ENCODE measurements at regions not wholly inside any gene's neighbourhood (a gene's known extent, or its start where the extent isn't known, plus 50 kb on each side); places are given as distances from the start of the nearest gene placed in this dataset.
"Not testable (repeated sequence)": the region's sequence is repeated elsewhere in the genome, so short reads cannot be mapped to it uniquely, and the experiment has no call there.

DNA sequence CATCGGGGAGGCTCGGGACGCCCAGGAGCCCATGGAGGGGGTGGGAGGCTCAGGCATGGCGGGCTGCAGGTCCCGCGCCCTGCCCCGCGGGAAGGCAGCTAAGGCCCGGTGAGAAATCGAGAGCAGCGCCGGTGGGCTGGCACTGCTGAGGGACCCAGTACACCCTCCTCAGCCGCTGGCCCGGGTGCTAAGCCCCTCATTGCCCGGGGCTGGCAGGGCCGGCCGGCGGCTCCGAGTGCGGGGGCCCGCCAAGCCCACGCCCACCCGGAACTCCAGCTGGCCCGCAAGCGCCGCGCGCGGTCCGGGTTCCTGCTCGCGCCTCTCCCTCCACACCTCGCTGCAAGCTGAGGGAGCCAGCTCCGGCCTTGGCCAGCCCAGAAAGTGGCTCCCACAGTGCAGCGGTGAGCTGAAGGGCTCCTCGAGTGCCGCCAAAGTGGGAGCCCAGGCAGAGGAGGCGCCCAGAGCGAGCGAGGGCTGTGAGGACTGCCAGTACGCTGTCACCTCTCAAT is 195.0 kb upstream of the PIK3R1 start:
- FAIRE-seq: not testable (repeated sequence)

DNA sequence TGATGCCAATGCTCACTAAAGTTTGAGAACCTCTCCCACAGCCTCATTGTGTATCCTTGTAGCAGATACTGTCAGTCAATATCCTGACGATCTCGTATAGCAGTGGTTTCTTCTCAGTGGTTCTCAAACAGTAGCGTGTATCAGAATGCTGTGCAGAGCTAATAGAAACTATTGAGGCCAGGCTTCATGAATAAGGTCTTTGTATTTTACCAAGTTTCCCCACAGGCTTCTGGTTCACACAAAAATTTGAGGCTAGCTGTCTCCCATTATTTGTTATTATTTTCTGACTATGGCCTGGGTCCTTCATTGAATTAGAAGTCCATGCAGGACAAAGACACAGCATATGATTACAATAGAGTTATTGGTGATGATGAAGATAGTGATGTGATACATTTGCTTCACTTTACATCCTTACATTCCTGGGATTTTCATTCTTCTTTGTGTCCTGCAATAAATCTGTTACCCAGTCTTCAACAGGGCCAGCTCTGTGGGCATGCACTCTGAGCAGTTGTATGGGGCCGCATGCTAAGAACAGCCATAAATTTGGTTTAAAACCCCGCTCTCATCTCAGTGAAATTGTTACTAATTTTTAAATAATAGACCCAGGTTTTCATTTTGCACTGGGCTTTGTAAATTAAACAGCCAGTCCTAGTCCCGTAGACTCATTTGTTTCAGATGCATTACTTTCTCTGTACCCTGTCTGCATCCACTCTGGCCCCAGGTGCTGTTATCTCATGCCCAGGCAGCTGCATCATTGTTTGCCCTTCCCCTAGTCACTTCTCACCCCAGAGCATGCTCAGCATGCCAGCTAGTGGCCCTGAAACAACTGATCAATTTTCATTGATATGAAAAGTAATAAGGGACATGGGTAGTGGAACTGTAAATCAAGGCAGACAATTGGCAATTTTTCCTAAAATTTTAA is 199.9 kb upstream of the PIK3R1 start:
- FAIRE-seq: no peak

DNA sequence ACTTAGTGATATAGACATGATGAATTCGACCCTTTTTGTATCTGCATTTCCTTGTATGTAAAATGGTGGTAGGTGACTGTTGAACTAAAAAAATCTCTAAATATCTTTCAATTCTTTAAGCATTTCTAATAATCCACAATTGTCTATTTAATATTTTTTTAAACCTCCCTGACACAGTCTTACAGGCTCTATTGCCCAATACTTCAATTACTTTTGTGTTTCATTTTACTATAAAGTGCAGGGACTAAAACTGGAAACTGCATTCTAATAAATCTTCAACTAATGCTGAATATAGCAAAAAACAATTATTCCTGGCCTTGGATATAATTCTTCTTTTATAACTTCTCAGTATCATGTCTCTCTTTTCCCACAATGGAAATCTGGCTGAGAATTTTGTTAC is 202.7 kb upstream of the PIK3R1 start:
- FAIRE-seq: no peak

DNA sequence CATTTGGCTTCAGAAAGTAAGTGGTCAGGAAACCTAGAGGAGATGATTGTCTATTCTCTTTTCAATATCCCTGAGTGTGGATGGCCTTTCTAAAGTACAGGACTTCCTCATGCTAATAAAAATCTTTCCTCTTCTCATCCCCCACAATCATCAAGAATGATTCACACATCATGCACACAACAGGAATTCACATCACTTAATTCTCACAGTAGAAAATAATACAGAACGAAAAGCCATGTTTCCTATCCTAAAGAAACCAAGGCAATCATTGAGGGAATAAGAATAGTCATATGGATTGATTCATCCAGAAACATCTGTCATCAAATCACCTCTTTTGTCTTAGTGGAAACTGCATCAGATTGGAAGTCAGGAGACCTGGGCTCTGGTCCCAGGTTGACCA is 203.1 kb upstream of the PIK3R1 start:
- FAIRE-seq: no peak

DNA sequence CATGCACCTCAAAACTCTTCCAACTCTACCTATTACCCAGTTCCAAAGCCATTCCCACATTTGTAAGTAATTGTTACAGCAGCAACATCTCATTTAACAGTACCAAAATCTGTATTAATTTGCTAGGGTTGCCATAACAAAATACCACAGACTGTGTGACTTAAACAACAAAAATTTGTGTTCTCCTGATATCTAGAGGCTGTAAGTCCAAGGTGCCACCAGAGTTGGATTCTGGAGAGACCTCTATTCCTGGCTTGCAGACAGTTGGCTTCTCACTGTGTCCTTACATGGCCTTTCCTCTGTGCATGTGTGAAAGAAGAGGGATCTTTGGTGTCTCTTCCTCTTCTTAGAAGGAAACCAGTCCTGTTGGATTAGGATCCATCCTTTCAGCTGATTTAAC is 203.8 kb upstream of the PIK3R1 start:
- FAIRE-seq: no peak

DNA sequence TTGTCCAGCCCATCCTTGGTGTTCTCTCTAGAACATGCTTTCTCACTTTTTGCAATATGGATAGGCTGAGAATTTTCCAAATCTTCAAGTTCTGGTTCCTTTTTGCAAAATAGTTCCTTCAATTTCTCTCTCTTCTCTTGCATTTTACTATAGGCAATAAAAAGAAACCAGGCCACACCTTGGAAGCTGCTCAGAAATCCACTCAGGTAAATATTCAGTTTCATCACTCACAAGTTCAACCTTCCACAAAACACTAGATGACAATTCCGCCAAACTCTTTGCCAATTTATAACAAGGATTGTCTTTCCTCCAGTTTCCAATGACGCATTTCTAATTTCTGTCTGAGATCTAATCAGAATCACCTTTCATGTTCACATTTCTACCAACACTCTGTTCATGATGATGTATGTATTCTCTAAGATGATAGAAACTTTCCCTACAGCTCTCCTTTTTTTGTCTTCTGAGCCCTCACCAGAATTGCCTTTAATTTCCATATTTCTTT is 204.2 kb upstream of the PIK3R1 start:
- FAIRE-seq: no peak

DNA sequence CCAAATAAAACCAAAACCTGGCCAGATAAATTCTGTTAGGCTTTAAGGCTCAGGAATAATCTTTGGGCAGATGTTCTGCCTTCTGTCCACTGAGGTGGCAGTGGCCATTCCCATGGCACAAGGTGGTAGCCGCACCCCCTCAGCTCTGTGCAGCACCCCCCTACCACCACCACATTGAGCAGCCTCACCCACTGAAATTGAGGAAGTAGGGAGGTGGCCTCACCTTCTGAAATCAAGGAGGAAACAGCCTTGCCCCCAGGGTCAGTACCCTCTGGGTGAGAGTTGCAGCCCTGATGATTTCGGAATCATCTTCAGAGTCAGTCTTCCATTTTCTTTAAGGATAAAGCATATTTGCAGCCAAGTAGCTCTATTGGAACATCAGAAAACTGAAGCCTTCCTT is 204.8 kb upstream of the PIK3R1 start:
- no peak for FAIRE-seq

DNA sequence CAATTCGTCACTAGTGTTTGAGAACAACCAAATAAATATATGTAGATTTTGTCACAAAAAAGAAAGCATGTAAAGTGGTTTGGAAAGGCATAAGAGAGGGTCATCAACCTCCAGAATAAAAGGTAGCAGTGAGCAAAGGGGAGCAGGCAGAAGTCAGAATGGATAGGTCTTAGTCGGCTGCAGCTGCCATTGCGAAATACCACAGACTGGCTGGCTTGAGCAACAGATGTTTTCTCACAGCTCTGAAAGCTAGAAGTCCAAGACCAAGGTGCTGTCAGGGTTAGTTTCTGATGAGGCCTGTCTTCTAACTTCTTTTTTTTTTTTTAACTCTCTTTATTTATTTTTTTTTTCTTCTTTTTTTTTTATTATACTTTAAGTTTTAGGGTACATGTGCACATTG is 208.1 kb upstream of the PIK3R1 start:
- FAIRE-seq: no peak

DNA sequence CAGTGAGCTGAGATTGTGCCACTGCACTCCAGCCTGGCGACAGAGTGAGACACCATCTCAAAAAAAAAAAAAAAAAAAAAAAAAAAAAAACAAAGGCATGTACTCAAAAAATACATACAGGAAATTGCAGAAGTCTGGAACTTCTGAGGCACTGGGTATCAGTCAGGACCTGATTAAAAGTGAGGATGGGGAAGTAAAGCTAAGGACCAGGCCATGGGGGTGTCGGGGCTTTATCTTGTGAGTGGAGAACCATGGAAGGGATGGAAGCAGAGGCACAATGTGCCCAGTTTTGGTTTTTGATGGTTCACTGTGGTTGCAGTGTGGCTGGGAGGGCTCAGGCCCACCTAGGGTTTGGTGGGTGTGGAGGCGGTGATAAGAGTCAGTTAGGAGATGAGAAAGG is 212.7 kb upstream of the PIK3R1 start:
- no peak for FAIRE-seq

DNA sequence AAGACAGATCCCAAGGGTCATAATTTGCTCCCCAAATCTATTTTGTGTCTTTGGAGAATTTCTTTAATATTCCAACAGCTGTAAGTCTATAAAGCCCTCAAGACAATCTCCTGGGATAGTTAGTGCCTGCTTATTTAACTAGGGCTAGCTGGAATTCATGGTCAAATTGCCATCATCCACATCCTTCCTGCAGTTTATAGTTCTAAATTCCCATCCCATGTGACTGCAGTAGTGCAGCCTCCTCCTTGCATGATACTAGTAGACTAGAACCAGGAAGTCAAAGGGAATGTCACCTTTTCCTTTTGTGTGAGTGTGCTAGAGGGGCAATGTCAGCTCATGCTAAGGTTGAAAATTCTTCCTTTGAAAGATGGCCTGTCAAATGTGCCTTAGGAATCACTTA is 214.8 kb upstream of the PIK3R1 start:
- no peak for FAIRE-seq

DNA sequence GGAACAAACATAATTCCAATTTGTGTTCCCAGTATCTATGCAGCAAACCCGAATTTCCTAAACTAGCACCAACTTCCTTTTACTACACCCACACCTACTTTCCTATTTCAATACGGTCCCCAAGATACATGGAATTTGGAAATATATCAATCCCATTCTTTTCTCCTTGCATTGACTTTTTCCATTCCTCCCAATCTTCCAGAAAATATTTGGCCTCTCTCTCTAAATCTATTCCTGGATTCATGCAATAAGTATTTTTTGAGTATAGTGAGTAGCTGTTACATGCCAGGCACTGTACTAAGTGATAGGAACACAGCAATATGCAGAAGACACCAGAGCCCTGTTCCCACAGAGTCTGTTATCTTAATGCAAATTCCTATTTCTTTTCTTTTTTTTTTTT is 216.2 kb upstream of the PIK3R1 start:
- FAIRE-seq: no peak

DNA sequence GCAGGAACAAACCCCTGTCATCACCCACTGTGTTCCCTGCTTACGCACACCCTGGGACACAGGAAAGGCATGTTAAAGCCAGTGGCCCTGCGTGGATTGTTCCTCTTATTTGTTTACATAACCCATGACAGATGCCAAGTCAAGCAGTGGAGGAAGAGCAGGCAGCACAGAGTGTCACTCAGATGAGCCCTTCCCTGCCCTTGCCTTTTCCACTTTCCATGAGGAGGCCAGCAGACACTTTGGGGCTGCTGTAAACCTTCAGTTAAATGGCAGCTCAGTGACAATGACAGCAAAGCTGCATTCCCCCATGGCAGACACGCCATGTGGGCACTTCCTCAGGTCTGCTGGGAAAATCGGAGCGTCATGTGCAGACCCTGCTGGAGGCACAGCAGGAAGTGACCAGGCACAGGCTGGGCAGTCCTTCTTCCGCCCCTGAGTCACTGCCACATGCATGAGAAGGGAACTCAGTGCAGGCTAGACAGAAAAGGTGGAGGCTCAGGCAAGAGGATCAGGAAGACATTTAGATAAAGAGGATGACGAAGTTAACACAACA is 216.8 kb upstream of the PIK3R1 start:
- FAIRE-seq: no peak

DNA sequence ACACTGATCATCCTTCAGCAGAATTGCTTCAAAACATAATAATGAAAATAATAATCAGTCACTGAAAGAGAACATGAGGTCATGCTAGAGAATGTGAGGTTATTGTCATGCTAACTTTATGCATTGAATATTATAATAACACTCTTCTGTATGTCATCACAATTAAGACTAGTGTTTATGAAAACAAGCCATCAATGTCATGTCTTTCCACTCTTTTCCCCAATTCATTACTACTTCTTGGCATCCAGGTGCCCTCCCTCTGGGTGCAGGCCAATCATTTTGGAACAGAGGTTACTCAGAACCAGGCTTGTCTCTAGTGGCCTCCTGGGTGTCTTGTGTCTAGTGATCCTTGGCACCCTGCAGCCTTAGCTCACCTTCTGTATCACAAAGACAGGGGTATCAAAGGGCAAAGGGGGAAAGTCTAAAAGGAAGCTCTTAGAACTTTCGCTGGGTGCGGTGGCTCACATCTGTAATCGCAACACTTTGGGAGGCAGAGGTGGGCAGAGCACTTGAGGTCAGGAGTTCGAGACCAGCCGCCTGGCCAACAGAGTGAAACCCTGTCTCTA is 217.6 kb upstream of the PIK3R1 start:
- no peak for FAIRE-seq

DNA sequence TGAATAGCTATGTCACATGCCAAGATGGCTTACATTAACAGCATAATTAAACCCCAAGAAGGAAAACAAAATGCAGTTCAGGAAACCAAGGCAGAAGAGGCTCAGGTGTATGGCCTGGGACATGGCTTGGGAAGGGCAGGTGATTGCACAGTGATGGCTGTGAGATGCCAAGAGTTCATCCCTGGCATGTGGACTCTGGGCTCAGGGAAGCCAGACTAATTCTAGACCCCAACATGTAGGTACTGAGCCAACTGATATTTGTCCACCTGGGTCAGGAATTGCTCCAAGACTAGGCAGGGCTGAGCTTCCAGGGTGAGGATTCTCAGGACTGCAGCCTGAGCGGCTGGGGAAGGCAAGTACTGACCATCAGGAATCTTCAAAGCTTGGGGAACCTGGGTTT is 218.4 kb upstream of the PIK3R1 start:
- FAIRE-seq: no peak

DNA sequence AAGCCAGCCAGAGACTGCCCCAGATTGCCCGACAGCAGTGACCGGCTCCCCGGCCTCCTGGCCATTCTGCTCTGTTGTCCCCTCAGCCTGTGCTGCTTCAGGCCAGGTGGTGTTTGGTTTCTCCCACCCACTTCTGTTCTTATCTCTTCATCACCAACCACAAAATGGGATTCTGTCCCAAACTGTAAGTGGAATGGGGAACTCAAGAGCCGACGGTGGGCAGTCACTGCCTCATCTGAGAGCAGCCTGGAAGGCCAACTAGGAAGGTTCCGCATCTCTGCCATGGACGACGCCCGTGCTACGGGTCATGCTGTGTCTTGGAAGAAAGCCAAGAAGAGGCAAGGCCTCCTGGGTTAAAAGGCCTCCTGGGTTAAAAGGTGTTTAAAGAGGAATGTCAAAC is 219.0 kb upstream of the PIK3R1 start:
- no peak for FAIRE-seq

DNA sequence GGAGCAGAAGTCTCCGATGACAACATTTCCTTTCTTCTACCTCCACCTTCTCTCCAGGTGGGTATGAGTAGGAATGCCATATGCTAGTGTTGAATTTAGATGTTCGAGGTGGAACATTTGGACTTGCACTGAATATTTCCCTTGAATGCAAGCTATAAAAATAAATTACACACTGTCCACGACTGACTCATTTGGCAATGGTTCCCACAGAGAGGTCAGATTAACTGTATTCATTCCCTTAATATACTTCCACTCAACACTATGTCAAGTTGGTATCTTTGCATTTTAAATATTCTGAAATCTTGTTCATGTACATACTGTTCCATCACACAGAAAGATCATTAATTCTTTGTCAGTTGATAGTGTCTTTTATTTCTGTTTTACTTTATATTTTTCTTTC is 222.6 kb upstream of the PIK3R1 start:
- no peak for FAIRE-seq

DNA sequence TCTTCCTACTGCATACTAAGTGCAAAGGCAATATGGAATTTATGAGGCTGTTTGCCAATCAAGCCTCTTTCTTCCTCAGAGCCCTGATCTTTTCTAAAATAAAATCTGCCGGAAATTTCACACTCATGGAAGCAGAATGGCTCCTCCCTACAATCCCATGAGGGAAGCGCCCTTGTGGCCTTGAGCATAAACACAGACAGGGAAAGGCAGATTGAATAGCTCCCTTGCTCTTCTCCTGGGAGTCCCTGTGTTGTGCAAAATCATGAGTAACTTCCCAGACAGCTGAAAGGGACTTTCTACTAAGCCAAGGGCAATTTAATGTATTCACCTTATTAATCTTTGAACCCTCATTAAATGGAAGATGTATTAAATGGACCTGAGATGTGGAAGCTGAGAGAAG is 226.1 kb upstream of the PIK3R1 start:
- FAIRE-seq: no peak

DNA sequence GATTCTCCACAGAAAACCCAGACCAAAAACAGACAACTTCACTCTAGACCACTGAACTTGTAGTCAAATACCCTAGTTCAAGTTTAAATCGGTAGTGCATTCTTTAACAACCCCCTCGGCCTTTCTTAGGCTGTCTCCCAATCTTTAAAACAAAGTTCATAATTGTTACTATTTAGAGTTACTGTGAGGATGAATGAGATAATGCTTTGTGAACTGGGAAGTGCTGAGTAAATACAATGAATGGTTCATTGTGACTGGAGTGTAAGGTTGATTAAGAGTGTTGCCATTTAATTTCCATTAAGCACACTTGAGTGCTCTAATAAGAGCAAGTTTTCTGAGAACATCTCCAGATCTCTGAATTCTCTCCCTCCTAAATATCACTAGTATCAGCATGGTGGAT is 228.8 kb upstream of the PIK3R1 start:
- FAIRE-seq: no peak

DNA sequence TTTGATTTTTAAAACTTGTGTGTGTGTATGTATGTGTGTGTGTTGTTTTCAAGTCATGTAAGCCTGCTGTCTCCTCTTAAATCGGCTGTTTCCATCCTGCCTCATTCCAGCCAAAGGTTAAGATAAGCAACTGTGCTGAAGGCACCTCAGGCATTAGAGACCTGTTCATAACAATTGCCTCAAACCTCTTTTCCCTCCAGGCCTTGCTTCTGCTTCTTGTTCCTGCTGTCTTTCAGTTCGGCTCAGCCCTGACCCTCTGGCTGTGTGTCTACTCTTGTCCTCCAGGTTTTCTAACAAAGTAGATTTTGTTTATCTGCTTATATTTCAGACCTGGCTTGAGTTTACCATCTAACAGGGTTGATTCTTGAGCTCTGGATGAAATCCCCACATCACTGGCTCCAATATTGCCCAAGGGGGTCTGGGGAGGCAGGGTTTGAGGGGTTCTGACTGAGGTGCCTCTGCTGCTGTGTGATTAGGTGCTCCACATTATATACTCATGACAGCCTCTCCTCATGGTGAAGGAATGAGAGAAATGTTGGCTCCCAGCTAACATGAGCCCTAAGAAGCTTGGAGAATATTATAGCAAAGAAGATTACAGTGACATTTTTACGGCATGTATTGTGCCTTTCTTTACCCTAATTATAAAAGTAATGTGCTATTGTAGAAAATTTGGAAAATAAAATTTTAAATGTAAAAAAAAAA is 229.7 kb upstream of the PIK3R1 start:
- FAIRE-seq: no peak

DNA sequence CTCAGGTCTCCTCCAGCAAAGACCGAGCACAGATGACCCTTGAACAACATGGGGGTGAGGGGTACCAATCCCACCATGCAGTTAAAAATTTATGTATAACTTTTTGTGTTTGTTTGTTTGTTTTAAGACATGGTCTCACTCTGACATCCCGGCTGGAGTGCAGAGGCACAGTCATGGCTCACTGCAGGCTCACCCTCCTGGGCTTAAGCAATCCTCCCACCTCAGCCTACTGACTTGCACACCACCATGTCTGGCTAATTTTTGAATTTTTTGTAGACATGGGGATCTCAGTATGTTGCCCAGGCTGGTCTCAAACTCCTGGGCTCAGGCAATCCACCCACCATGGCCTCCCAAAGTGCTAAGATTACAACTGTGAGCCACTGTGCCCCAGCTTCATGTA is 231.0 kb upstream of the PIK3R1 start:
- no peak for FAIRE-seq

DNA sequence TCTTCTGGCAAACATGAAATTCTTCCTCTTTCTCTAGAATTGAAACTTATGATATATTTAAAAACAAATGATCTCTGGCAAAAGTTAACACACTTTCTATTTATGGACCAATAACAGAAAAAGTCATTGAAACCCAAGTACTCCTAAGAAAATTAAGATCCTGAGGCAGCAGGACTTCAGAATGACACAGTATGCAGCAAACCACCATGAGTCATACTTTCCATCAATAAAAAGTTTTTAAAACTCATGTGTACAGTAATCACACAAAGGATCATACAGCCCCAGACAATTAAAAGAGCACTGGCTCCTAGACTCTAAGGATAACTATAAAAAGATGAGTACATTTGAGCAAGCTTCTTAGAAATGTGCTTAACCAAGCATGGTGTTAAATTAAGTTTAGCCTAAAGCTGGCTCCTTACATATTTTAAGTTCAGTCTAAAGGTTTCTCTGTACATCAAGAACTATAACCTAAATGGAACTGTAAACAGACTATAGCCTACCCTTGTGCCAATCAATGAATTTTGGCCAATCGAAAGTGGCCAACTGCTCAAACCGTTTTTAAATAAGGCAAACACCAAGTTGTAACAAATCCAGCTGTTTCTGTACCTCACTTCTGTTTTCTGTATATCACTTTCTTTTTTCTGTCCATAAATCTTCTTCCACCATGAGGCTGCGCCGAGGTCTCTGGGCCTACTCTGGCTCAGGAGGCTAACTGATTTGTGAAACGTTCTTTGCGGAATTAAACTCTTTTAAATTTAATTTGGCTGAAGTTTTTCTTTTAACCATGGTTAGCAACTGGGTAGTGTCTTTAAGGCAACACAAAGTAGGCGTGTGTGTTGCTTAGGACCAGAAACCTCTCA is 232.1 kb upstream of the PIK3R1 start:
- no peak for FAIRE-seq

DNA sequence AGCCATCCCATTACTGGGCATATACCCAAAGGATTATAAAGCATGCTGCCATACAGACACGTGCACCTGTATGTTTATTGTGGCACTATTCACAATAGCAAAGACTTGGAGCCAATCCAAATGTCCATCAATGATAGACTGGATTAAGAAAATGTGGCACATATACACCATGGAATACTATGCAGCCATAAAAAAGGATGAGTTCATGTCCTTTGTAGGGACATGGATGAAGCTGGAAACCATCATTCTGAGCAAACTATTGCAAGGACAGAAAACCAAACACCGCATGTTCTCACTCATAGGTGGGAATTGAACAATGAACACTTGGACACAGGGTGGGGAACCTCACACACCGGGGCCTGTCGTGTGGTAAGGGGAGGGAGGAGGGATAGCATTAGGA is 233.4 kb upstream of the PIK3R1 start:
- FAIRE-seq: not testable (repeated sequence)
